NCI-H1417 treated with DMSO at 0.1 percent for 48 hours (cell line): ENCODE measurements at regions not wholly inside any gene's neighbourhood (a gene's known extent, or its start where the extent isn't known, plus 50 kb on each side); places are given as distances from the start of the nearest gene placed in this dataset.

Experiments used
- DNase-seq: peaks from one replicate; lab custom pipeline; 2025; lab: John Stamatoyannopoulos, UW

GRCh38 chr17:73932216-73932749 lies 271.2 kb upstream of the RPL38 start:
- no peak for DNase-seq

- DNase-seq = no peak
Measured at GRCh38 chr17:73933164-73933766, 270.2 kb upstream of the RPL38 start.

GRCh38 chr17:73933871-73934270 lies 269.6 kb upstream of the RPL38 start:
- no peak for DNase-seq

DNA sequence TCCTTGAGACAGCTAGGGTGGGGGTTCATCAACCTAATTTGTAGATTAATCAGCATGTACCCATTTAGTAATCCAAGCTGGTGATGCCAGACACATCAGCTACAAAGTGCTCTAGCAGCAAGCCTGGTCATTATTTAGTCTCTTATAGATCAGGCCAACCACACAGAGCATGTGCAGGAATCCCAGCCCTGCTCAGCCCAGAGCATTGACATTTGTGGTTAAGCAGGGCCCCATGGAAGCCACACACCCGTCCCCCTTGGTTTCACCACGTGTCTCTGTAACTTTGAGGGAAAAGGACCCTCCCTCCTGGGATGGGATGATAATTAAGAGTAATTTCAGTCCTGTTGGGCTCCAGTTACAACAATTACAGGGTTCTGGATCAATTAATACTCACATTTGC lies 268.8 kb upstream of the RPL38 start:
- DNase-seq = no peak

- no peak for DNase-seq
Measured at GRCh38 chr17:73936908-73937627, 266.4 kb upstream of the RPL38 start.

DNA sequence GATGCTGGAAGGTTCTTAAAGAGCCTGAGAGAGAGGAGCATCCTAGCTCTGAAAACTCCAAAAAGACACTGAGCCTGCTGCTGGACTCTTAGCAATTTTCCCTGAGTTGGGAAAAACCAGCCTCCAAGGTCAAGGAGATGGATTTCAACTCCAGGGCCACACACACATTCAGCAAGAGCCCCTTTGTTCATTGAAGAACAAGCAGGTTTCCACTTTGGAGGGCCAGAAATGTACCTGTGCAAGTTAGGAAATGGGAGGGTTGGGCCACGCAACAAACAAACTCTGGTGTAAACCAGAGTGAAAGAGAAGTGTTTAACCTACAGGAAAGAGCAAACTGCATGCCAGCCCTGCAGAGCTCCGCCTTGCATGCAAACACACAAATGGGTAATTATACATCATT lies 264.8 kb upstream of the RPL38 start:
- DNase-seq = no peak

DNA sequence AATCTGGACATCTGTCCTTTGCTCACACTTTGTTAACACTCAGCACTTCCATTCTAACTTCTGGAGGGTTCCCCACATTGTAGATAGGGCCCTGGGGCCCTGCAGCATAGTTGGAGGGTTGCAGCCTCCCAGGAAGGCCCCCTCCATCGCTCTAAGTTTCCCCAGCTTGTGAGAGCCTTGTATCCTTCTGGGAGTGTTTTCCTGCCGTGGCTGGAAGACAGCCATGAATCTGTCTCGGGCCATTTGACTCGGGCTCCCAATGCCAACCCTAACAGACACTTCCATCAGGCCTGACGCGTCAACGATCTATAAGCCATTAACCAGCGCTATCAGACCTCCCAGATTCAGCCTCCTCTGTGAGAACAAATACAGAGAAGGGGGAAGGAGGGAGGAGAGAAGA lies 263.7 kb upstream of the RPL38 start:
- DNase-seq = no peak

GRCh38 chr17:73940511-73940910 lies 263.0 kb upstream of the RPL38 start:
- no peak for DNase-seq

DNA sequence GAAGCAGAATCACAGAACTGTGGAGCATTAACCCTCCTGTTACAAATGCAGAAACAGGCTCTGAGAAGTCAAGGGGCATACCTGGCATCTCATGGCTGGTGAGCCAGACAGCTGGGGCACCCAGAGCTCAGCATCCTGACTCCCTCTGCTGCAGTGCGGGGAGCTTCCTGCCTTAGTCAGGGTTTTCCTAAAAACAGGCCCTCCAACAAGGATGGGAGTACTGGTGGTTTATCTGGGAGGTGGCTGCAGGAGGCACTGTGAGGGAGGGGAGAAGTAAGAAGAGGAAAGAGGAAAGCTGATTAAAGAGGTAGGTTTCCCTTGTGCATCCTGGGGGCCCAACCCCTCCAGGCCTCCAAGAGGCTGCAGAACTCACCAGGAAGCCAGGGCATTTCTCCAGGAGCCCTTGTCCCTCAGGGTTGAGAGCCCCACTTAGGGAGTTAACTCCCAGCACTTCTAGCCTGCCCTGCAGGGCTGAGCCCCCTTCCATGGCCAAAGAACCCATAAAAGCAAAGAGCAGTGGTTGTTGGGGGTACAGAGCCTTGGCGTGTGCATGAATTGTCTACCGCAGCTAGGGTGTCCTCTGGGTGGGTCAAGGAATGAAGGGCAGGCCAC lies 261.5 kb upstream of the RPL38 start:
- no peak for DNase-seq

DNA sequence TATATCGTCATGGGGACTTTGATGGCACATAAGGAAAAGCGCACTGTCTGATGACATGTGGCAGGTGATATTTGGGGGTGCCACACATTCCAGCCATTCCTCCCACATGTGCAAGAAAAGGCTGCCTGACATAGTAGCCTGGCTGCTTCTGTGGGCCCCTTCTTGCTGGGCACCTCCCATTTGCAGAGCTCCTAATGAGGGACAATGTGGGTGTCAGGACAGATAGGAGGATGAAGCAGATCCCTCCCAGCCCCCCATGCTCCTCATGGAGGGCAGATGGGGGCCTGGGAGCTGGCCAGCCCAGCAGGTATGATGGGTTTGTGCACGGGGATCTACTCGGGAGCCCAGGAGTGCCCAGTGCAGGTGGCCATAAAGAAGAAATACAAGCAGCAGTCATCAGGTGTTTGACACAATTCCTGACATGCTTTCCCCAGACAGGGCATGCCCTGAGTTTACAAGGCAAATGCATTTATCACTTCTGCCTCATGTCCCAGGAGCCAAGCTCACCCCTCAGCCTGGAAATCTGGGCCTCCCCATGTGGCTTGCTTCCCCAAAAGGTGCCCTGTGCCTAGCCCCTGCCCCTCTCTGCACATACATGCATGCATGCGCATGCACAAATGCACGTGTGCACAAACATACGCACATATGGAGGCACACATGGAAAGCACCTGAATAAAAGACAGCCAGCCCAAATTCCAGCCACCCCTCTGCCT lies 260.6 kb upstream of the RPL38 start:
- no peak for DNase-seq

DNA sequence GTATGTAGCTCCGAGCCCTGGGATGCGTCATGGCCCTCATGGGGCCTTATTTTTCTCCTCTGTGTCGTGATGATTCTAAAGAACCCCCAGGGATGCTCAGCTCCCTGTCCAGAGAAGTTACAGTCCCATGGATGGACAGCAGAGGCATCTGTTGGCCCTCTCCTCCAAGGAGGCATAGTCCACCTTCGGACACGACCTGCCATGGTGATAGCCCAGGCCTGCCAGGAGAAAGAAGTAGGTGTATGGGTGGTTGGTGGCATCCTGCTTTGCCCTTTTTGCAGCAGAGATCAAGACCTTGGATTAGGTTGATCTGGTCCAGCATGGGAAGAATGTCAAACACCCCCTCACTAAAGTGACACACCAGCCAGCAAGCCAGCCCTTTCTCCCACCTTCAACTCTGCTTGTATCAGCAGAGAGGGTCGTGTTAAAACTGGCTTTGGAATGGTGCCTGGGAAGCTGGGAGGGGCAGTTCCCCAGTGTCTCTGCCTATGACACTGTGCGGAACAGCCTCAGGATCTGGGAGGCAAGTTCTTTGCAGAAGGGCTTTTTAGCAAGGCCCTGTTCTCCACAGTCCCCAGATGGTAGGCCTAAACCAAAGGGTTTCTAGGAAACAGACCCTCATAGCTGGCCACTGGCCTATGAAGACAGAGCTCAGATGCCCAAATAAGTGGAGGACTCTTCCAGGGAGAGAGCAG lies 259.9 kb upstream of the RPL38 start:
- DNase-seq = no peak

GRCh38 chr17:73944366-73944765 lies 259.1 kb upstream of the RPL38 start:
- DNase-seq = no peak

- DNase-seq = no peak
Measured at GRCh38 chr17:73947281-73947965, 256.1 kb upstream of the RPL38 start.

- no peak for DNase-seq
Measured at GRCh38 chr17:73947966-73948355, 255.5 kb upstream of the RPL38 start.

- no peak for DNase-seq
Measured at GRCh38 chr17:73949903-73950592, 253.4 kb upstream of the RPL38 start.

DNA sequence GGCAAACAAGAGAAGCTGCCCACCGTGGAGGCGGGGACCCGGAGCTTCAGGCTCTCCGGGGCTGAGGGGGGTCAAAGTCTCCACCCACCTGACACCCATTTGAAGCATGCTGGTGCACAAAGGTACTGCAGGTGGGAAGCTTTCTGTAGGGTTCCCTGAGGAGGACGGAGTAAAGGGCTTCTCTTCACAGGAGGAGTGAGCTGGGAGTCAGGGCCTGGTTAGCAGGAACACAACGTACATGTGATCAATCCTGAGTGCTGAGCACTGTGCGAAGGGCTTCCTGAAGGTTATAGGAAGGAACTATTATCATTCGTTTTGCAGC lies 252.9 kb upstream of the RPL38 start:
- no peak for DNase-seq

DNA sequence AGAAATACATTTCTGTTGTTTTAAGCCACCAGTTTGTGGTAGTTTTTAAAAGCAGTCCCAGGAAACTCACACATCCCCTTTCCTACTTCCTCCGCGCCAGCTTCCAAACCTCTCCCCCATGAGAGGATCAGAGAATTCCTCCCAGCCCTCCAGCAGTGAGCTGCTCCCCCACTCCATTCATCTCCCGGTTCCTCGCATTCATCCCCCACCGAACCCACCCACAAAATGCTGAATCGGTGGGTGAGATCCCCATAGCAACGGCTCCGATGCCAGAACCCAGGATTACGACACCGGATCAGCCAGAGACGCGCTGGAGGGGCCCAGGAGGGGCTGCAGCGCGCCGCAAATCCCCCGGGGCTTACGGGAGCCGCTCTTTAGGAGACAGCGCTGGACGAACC lies 251.4 kb upstream of the RPL38 start:
- no peak for DNase-seq

GRCh38 chr17:73952480-73953205 lies 250.8 kb upstream of the RPL38 start:
- peak; percentile 11 for DNase-seq

DNA sequence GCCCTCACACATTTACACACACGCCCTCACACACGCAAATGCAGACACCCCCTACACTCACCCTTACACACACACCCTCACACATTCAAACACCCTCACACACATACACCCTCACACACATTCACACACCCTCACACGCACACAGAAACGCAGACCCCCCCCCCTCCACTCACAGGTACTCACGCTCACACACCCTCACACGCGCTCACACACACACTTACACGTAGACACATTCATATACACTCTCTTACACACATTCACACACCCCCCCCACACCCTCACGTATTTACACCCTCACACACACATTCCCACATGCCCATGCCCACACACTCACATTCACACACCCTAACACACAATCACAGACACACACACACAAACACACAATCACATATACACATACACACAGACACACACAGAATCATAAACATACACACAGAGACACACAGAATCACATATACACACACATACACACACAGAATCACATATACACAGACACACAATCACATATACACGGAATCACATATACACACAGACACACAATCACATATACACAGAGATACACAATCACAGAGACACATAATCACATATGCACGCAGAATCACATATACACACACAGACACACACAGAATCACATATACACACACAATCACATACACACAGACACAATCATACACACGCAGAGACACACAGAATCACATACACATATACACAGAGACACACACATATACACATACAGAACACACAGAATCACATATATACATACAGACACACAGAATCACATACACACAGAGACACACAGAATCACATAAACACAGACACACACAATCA lies 250.1 kb upstream of the RPL38 start:
- no peak for DNase-seq
